Osteoblast (primary cell): ENCODE measurements at regions not wholly inside any gene's neighbourhood (a gene's known extent, or its start where the extent isn't known, plus 50 kb on each side); places are given as distances from the start of the nearest gene placed in this dataset.
"Not testable (repeated sequence)": the region's sequence is repeated elsewhere in the genome, so short reads cannot be mapped to it uniquely, and the experiment has no call there.

ENCODE experiments used
- DNase-seq: peaks from one replicate; pipeline ENCODE4 v3.0.0; 2011; ENCODE audit warnings: low spot score, mixed read lengths; ENCODE audit not compliant: insufficient read length; ENCODE audit errors: missing footprints
- H2AFZ ChIP-seq: 2 replicates; pipeline ENCODE4 v1.6.0; 2011; ENCODE audit warnings: mild to moderate bottlenecking, low read length
- H3K27ac ChIP-seq: 2 replicates; pipeline ENCODE4 v1.5.1; 2011; ENCODE audit warnings: mild to moderate bottlenecking, low read depth, low read length, moderate library complexity
- H3K27me3 ChIP-seq: 2 replicates; pipeline ENCODE4 v1.6.0; 2012; ENCODE audit warnings: mild to moderate bottlenecking, control low read depth, inconsistent platforms, low read length, moderate library complexity; ENCODE audit not compliant: insufficient read depth
- H3K36me3 ChIP-seq: 2 replicates; pipeline ENCODE4 v1.5.1; 2011; ENCODE audit warnings: mild to moderate bottlenecking, low read length, control low read depth, moderate library complexity; ENCODE audit not compliant: insufficient read depth
- H3K4me1 ChIP-seq: 2 replicates; pipeline ENCODE4 v1.5.1; 2011; ENCODE audit warnings: mild to moderate bottlenecking, low read length, control low read depth, moderate library complexity; ENCODE audit not compliant: insufficient read depth
- H3K4me2 ChIP-seq: 2 replicates; pipeline ENCODE4 v1.6.0; 2011; ENCODE audit warnings: mild to moderate bottlenecking, low read length; ENCODE audit not compliant: insufficient read depth
- H3K4me3 ChIP-seq: fragments of 200-600 bp; sonication (generic); 3 replicates; pipeline ENCODE4 v1.5.1; 2012; ENCODE audit warnings: mild to moderate bottlenecking, low read length, inconsistent platforms; ENCODE audit not compliant: insufficient read depth
- H3K79me2 ChIP-seq: 2 replicates; pipeline ENCODE4 v1.6.0; 2012; ENCODE audit warnings: mild to moderate bottlenecking, low read length, control low read depth, inconsistent platforms; ENCODE audit not compliant: insufficient read depth
- H3K9me3 ChIP-seq: 2 replicates; pipeline ENCODE4 v1.5.1; 2011; ENCODE audit warnings: low read depth, low read length, control low read depth
- H4K20me1 ChIP-seq: 2 replicates; pipeline ENCODE4 v1.6.0; 2012; ENCODE audit warnings: mild to moderate bottlenecking, low read length, control low read depth; ENCODE audit not compliant: insufficient read depth
- CTCF ChIP-seq: IDR thresholded peaks from 2 replicates; pipeline ENCODE4 v1.5.1; 2011; ENCODE audit warnings: mild to moderate bottlenecking, low read depth, low read length, moderate library complexity; ENCODE audit errors: extremely low read depth

DNA sequence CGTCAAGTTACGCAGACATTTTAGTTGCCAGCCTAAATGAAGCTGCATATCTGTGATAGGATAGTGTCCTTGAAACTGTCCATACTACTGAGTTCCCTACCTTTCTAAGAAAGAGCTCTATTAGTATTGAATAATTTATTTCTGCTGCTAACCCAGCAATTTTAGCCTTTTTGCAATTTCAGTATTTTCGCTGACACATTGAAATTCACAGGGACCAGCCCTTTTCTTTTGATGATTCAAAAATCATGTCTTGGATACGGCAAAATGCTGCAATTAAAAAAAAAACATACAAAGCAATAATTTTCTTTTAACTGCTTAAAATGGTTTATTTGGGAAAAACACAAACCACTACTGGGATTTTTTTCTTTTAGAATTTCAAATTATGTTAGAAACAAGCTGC is 563.3 kb downstream of the TBC1D32 start:
- no peak overlapping the region for H3K4me2 ChIP-seq
- no peaks in the 10 kb centered on the region for H3K4me1 ChIP-seq
- H3K27ac ChIP-seq, result no peak overlapping the region
- H3K9me3 ChIP-seq, result no peaks in the 10 kb centered on the region
- DNase-seq, result no peak
- H2AFZ ChIP-seq, result no peak overlapping the region
- no peaks in the 10 kb centered on the region for H3K27me3 ChIP-seq
- no peak overlapping the region for H3K4me3 ChIP-seq
- H3K36me3 ChIP-seq, result no peaks in the 10 kb centered on the region
- TF ChIP-seq CTCF, result no peak
- H3K79me2 ChIP-seq, result no peaks in the 10 kb centered on the region
- no peaks in the 10 kb centered on the region for H4K20me1 ChIP-seq

GRCh38 chr6:120764312-120764711 is 570.0 kb downstream of the TBC1D32 start:
- Histone ChIP-seq H3K36me3 (no peaks in the 10 kb centered on the region), H3K4me3 (no peak overlapping the region), H3K27me3 (no peaks in the 10 kb centered on the region), H3K27ac (no peak overlapping the region), H3K4me2 (no peak overlapping the region), H3K79me2 (no peaks in the 10 kb centered on the region), H3K4me1 (no peaks in the 10 kb centered on the region), H2AFZ (no peak overlapping the region), H4K20me1 (no peaks in the 10 kb centered on the region), H3K9me3 (no peaks in the 10 kb centered on the region)
- DNase-seq, result no peak
- no peak for TF ChIP-seq CTCF

GRCh38 chr6:120759570-120759969 is 574.7 kb downstream of the TBC1D32 start:
- no peak overlapping the region for H3K4me3 ChIP-seq
- no peak overlapping the region for H3K4me2 ChIP-seq
- no peaks in the 10 kb centered on the region for H3K4me1 ChIP-seq
- no peaks in the 10 kb centered on the region for H4K20me1 ChIP-seq
- no peaks in the 10 kb centered on the region for H3K27me3 ChIP-seq
- DNase-seq, result no peak
- TF ChIP-seq CTCF, result no peak
- H2AFZ ChIP-seq, result no peak overlapping the region
- H3K79me2 ChIP-seq, result no peaks in the 10 kb centered on the region
- no peak overlapping the region for H3K27ac ChIP-seq
- no peaks in the 10 kb centered on the region for H3K36me3 ChIP-seq
- H3K9me3 ChIP-seq, result no peaks in the 10 kb centered on the region

DNA sequence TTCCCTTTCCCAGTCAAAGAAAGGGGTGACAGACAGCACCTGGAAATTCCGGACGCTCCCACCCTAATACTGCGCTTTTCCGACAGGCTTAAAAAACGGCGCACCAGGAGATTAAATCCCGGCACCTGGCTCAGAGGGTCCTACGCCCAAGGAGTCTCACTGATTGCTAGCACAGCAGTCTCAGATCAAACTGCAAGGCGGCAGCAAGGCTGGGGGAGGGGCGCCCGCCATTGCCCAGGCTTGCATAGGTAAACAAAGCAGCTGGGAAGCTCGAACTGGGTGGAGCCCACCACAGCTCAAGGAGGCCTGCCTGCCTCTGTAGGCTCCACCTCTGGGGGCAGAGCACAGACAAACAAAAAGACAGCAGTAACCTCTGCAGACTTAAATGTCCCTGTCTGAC is 585.7 kb downstream of the TBC1D32 start:
- not testable (repeated sequence) for H3K4me3 ChIP-seq, DNase-seq, H3K9me3 ChIP-seq, H3K27ac ChIP-seq, H3K36me3 ChIP-seq, H3K79me2 ChIP-seq, H3K4me1 ChIP-seq, H2AFZ ChIP-seq, H3K27me3 ChIP-seq, H4K20me1 ChIP-seq, H3K4me2 ChIP-seq

DNA sequence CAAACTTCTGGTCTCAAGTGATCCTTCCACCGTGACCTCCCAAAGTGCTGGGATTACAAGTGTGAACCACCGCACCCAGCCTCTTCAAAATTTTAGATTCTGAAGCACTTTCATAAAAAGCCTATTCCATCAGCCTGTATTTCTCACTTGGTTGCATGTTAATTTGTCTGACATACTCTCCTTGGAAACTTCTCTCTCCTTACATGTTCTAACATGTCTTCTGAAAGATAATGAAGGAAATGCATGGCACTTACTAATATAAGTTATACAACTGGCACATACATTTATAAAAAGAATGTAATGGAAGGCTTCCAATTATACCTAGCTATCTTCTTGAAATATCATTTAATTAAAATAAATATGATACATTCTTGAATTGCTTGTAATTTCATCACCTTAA is 597.5 kb downstream of the TBC1D32 start:
- Histone ChIP-seq H3K4me2 (no peak overlapping the region), H3K9me3 (peaks cover 5% of the 10 kb centered on the region), H3K36me3 (no peaks in the 10 kb centered on the region), H3K79me2 (no peaks in the 10 kb centered on the region), H3K4me1 (no peaks in the 10 kb centered on the region), H3K27me3 (no peaks in the 10 kb centered on the region), H3K4me3 (no peak overlapping the region), H4K20me1 (no peaks in the 10 kb centered on the region), H2AFZ (no peak overlapping the region), H3K27ac (no peak overlapping the region)
- no peak for TF ChIP-seq CTCF
- DNase-seq, result no peak
